Skin epidermis (tissue), 12 donors: ENCODE measurements at regions not wholly inside any gene's neighbourhood (a gene's known extent, or its start where the extent isn't known, plus 50 kb on each side); places are given as distances from the start of the nearest gene placed in this dataset.
"Not testable (repeated sequence)": the region's sequence is repeated elsewhere in the genome, so short reads cannot be mapped to it uniquely, and the experiment has no call there.

Source experiments
- H3K27ac ChIP-seq, 21 experiments: fragments of 200-600 bp; sonication (generic) in 11 of 21; one replicate each; pipeline ENCODE4 v1.5.0; 2020; ENCODE audit warnings: mild to moderate bottlenecking in 3 of 21, inconsistent platforms in 2 of 21, moderate library complexity in 2 of 21
- H3K4me3 ChIP-seq, 7 experiments: fragments of 200-600 bp; sonication (generic) in 2 of 7; one replicate each; pipeline ENCODE4 v1.5.0; 2020; ENCODE audit warnings: inconsistent platforms in 2 of 7, mild to moderate bottlenecking in 2 of 7, moderate library complexity in 1 of 7

GRCh38 chr17:70276906-70277305 is 107.6 kb downstream of the KCNJ2 start:
- Histone ChIP-seq H3K4me3 (no peak overlapping the region), H3K27ac (no peak overlapping the region)

DNA sequence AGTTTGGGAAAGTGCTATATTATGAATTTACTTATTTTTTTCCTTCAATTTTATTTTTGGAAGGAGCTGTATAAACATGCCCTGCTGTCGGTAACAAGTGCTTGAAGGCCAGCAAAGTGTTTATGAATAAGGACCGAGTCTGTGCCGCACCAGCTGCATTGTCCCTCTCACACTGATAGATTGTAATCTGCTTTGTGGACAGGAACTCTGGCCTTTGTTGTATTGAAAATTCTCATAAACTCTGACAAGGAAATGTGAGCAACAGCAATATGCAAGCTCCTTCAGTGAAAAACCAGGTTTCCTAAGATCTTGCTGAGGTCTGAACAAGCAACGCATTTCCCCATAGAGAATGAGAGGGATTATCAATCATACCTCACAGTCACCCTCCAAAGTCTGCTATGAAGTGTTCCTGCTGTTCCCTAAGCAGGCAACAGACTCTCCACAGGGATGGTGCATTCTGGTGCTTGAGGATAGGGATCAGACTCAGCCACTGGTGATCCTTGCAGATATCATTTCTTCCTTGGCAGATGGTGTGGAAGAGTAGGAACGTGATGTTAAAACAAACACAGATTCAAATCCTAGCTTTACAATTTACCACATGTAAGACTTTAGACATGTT is 109.6 kb downstream of the KCNJ2 start:
- Histone ChIP-seq H3K4me3 (no peak overlapping the region), H3K27ac (no peak overlapping the region)

GRCh38 chr17:70286391-70286790 is 117.1 kb downstream of the KCNJ2 start:
- no peak overlapping the region for H3K27ac ChIP-seq
- H3K4me3 ChIP-seq = no peak overlapping the region

DNA sequence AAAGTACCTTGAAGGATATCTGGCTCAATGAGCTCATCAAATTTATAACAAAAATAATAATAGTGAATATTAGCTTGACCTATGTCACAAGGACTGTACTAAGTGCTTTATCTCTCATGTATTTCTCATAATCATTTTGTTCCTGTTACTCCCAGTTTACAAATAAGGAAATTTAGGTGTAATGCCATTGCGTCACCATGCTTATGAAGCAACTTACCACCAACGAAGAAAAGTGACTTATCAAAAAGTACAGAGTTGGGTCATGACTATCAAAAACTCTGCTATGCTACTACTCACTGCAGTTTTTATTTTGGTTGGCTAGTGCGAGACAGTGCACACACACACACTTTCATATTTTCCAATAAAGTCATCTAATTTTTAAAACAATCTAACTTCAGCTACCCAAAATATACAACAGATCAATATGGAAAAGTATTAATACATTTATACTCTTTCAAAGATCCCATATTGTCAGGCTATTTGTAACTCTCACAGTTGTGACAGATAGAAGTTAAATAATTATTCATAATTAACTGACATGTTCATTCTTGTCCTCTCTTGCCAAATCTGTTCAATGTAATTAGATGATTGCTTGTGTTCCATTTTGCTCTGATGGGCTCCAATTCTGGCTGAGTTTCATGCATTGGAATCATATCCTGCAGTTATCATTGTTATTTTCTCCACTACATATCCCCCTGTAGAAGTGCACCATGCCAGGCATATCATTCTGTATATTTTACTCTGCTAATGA is 119.4 kb downstream of the KCNJ2 start:
- Histone ChIP-seq H3K27ac (no peak overlapping the region), H3K4me3 (no peak overlapping the region)

GRCh38 chr17:70290770-70291169 is 121.4 kb downstream of the KCNJ2 start:
- H3K4me3 ChIP-seq = no peak overlapping the region

GRCh38 chr17:70292366-70292765 is 123.0 kb downstream of the KCNJ2 start:
- H3K4me3 ChIP-seq = no peak overlapping the region

More at GRCh38 chr17:70290770-70291169, 121.4 kb downstream of the KCNJ2 start:
- no peak overlapping the region for H3K27ac ChIP-seq

GRCh38 chr17:70293564-70294310 is 124.4 kb downstream of the KCNJ2 start:
- not testable (repeated sequence) for H3K27ac ChIP-seq, H3K4me3 ChIP-seq

More at GRCh38 chr17:70292366-70292765, 123.0 kb downstream of the KCNJ2 start:
- H3K27ac ChIP-seq = no peak overlapping the region

GRCh38 chr17:70295329-70295728 is 126.0 kb downstream of the KCNJ2 start:
- H3K4me3 ChIP-seq = no peak overlapping the region
- H3K27ac ChIP-seq = no peak overlapping the region

- H3K4me3 ChIP-seq = no peak overlapping the region
- H3K27ac ChIP-seq = peak overlapping the region in 1 of 21 experiments; percentile 5
These were observed 126.4 kb downstream of the KCNJ2 start for GRCh38 chr17:70295731-70296130.

- H3K27ac ChIP-seq = no peak overlapping the region
- H3K4me3 ChIP-seq = no peak overlapping the region
These were observed 127.1 kb downstream of the KCNJ2 start for GRCh38 chr17:70296456-70296855.

DNA sequence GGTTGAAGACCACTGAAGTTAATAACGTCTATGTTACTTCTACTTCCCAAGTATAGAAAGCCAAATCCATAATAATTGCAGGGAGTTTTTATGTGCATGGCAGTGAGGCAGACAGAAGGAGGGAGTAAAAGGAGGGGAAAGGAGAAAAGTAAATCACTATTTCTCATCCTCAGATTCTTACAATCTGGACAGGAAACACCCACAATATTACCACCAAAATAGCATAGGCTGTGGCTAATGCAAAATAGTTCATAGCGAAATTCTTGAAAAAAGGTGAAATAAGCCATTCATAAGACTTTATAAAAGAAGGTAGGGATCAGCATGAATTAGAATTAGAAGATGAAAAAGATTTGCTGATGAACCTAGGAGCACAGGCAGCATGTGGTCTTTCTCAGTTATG is 128.1 kb downstream of the KCNJ2 start:
- Histone ChIP-seq H3K27ac (no peak overlapping the region), H3K4me3 (no peak overlapping the region)

DNA sequence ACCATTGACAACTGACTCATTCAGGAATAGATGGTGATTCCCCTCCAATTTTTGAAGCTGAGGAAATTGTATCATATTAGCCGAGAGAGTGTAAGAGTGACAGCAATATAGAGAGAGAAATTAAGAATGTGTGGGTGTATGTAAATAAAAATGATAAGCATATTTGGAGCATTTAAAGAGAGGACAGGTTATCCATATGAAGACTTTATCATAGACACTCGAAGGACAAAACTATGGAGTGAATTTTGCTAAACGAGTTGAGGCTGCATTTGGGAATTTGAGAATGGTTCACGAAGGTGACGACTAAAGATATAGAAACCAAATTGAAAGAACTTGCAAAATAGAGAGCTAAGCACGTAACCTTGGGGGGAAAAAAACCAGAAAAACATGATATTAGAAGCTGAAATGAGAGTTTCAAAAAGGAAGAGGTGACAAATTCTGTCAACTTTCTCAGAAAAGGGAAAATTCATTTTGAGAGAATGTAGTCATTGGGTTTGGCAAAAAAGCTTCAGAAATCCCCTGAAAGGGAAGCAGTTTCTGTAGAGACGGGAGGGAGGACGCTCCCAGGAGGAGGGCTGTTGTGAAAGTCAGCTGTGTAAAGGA is 129.7 kb downstream of the KCNJ2 start:
- no peak overlapping the region for H3K4me3 ChIP-seq
- H3K27ac ChIP-seq = no peak overlapping the region

DNA sequence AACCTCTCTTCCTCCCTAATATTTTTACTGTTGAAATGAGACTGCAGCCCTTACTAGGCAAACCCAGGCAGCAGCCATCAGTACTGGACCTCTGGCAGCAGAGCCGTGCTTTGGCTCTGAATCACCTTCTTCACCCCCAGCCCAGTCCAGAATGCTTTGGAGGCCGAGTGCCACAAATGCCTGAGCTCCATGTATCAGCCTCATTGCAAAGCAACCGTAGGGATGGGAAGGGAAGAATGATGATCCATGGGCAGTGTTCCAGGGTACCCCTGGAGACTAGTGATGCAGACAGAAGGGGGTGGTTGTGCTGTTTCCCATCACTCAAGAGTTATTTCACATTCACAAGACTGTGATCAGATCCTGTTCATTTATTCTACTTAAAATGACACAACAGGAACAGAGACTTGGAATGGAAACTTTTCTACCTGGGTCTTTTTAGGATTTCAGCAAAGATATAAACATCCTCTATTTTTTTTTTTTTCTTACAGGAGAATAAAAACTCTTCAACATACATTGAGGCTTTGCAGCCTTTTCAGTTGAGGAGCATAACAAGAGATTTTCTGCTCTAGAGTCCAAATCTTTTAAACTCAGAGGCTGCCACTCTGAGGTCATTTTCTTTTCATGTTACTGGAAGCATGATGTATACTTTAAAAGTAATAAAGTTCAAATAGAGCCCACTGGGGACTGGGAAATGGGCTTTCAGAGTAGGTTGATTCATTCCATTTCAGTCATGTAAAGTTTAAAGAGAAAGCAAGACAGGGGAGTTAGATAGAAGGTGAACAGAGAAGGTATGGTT is 138.3 kb downstream of the KCNJ2 start:
- Histone ChIP-seq H3K4me3 (no peak overlapping the region), H3K27ac (no peak overlapping the region)

DNA sequence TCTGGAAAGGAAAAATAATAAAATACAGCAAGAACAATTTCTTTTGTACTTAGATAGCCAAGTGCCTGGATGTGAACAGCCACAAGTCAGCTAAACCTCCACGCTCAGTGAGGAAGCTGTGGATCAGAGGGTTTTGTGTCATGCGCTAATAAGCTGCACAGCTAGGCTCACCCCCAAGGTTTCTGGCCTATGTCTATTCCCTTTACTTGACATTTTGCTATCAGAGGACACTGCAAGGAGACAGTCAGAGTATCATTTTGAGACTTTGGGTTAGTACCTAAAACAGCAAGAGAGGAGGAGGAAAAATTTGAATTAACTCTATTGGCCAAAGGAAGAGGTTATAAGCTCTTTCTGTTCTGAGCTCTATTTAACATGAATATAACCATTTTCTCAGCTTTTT is 139.3 kb downstream of the KCNJ2 start:
- H3K4me3 ChIP-seq = no peak overlapping the region
- H3K27ac ChIP-seq = no peak overlapping the region

- no peak overlapping the region for H3K4me3 ChIP-seq
These were observed 140.9 kb downstream of the KCNJ2 start for GRCh38 chr17:70310221-70310672.

GRCh38 chr17:70313086-70313852 is 143.9 kb downstream of the KCNJ2 start:
- Histone ChIP-seq H3K27ac (peak overlapping the region in 1 of 21 experiments; percentile 61), H3K4me3 (no peak overlapping the region)

More at GRCh38 chr17:70310221-70310672, 140.9 kb downstream of the KCNJ2 start:
- no peak overlapping the region for H3K27ac ChIP-seq

DNA sequence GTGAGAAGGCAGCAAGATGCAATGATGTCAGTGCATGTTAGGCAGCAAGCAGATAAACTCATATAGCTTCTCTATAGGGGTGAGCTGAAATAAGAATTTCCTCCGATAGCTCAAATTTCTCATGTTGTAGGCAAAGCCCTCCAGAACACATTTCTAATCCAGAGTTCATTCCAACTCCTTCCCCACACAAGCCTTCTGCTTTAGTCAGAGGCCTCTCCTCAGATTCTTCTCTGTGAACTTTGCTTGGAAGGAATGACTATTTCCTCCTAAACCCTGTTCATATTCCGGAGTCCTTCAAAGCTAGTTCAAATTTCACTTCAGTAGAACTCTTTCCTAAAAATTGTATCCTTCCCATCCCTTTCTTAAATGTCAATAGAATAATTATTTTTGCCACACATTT is 144.8 kb downstream of the KCNJ2 start:
- H3K4me3 ChIP-seq = no peak overlapping the region
- H3K27ac ChIP-seq = peak overlapping the region in 3 of 21 experiments; percentile 12 to 61 (median 17)

DNA sequence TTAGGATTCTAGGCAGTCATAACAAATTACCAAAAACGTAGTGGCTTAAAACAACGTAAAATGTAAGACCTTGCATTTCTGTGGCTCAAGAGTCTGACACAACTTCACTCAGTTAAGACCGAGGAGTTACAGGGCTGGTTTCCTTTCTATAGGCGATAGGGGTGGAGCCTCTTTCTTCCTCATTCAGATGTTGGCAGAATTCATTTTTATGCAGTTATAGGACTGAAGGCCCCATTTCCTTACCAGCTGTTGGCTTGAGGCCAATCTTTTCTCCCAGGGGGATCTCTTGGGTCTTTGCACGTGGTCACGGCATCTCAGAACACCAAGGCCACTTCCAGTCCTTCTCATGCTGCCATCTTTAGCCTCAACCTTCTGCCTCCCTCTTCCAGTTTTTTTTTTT is 145.2 kb downstream of the KCNJ2 start:
- H3K27ac ChIP-seq = peak overlapping the region in 3 of 21 experiments; percentile 12 to 61 (median 17)
- no peak overlapping the region for H3K4me3 ChIP-seq

- Histone ChIP-seq H3K27ac (no peak overlapping the region), H3K4me3 (no peak overlapping the region)
These were observed 148.1 kb downstream of the KCNJ2 start for GRCh38 chr17:70317421-70317820.
